Peyer's patch (tissue), 4 donors: ENCODE measurements at regions not wholly inside any gene's neighbourhood (a gene's known extent, or its start where the extent isn't known, plus 50 kb on each side); places are given as distances from the start of the nearest gene placed in this dataset.

Experiments used
- POLR2A ChIP-seq, 2 donors: fragments of 450-650 bp; IDR thresholded peaks; one replicate each; pipeline ENCODE4 v1.5.1; 2017; ENCODE audit warnings: antibody characterized with exemption in 2 of 2, mild to moderate bottlenecking in 2 of 2, moderate library complexity in 2 of 2
- TF ChIP-seq, protein P1 (sequence below), 6 experiments: fragments of 450-650 bp in 4 of 6; fragments of 200-600 bp in 2 of 6; sonication (generic) in 1 of 6; IDR thresholded peaks; one replicate each; pipeline ENCODE4 v1.5.1; 2017 to 2019; ENCODE audit warnings: antibody characterized with exemption in 6 of 6, mild to moderate bottlenecking in 3 of 6, moderate library complexity in 1 of 6

DNA sequence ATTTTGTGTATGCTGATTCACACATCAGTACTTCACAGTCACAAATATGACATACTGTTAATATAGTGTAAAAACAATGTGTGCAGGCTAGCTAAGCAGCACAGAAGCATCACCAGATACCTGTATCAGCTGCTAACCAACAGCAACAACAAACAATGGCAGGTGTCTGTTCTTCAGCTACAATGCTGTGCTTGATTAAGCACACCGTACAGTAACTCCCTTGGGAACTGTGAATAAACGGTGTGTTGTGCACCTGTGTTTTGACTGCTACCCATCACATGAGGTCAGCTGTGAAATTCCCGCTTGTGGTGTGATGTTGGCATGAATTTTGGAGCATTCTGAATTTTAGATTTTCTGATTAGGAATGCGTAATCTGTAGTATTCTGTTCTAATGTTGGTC is 379.7 kb upstream of the FAT1 start:
- TF ChIP-seq, protein P1, sequence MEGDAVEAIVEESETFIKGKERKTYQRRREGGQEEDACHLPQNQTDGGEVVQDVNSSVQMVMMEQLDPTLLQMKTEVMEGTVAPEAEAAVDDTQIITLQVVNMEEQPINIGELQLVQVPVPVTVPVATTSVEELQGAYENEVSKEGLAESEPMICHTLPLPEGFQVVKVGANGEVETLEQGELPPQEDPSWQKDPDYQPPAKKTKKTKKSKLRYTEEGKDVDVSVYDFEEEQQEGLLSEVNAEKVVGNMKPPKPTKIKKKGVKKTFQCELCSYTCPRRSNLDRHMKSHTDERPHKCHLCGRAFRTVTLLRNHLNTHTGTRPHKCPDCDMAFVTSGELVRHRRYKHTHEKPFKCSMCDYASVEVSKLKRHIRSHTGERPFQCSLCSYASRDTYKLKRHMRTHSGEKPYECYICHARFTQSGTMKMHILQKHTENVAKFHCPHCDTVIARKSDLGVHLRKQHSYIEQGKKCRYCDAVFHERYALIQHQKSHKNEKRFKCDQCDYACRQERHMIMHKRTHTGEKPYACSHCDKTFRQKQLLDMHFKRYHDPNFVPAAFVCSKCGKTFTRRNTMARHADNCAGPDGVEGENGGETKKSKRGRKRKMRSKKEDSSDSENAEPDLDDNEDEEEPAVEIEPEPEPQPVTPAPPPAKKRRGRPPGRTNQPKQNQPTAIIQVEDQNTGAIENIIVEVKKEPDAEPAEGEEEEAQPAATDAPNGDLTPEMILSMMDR (IDR thresholded peaks at IDR 0.05): no peak
- no peak for TF ChIP-seq POLR2A (IDR thresholded peaks at IDR 0.05)
